Stomach (tissue), 4 donors: ENCODE measurements at regions not wholly inside any gene's neighbourhood (a gene's known extent, or its start where the extent isn't known, plus 50 kb on each side); places are given as distances from the start of the nearest gene placed in this dataset.

Source experiments
- EP300 ChIP-seq: sonication (generic); formaldehyde crosslinking; IDR thresholded peaks from one replicate; pipeline ENCODE4 v1.6.1; 2017; ENCODE audit warnings: antibody characterized with exemption
- POLR2A ChIP-seq, 4 donors: fragments of 450-650 bp; IDR thresholded peaks; one replicate each; pipeline ENCODE4 v1.6.1; 2016; ENCODE audit warnings: antibody characterized with exemption in 4 of 4, control low read depth in 2 of 4, mild to moderate bottlenecking in 1 of 4, moderate library complexity in 1 of 4
- POLR2AphosphoS5 ChIP-seq, 3 donors: sonication (generic); formaldehyde crosslinking; IDR thresholded peaks; one replicate each; pipeline ENCODE4 v1.6.1; 2016; ENCODE audit warnings: antibody characterized with exemption in 3 of 3
- TF ChIP-seq, protein P1 (sequence below), 7 experiments: fragments of 450-650 bp in 4 of 7; fragments of 200-600 bp in 3 of 7; sonication (generic) in 3 of 7; IDR thresholded peaks; one replicate each; pipeline ENCODE4 v1.5.1; 2016 to 2019; ENCODE audit warnings: antibody characterized with exemption in 7 of 7, control low read depth in 2 of 7, mild to moderate bottlenecking in 1 of 7

DNA sequence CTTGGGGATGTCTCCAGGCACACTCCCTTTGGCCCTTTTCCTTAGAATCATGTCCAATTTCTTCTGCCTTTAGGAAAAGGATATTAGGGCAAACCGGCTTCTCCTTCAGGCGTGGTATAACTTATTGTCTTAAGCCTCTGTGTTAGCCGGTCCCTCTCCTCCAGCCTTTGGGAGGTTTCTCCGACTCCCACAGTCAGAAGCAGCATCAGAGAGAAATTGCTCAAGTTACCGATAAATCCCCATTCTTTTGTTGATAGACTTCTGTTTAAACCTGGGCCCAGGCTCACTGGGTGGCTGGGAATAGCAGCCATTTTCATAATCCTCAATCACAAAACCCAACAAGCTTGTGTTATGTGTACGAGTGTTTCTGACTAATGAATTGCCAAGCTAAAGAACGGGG is 85.4 kb upstream of the KAZN start:
- TF ChIP-seq, protein P1, sequence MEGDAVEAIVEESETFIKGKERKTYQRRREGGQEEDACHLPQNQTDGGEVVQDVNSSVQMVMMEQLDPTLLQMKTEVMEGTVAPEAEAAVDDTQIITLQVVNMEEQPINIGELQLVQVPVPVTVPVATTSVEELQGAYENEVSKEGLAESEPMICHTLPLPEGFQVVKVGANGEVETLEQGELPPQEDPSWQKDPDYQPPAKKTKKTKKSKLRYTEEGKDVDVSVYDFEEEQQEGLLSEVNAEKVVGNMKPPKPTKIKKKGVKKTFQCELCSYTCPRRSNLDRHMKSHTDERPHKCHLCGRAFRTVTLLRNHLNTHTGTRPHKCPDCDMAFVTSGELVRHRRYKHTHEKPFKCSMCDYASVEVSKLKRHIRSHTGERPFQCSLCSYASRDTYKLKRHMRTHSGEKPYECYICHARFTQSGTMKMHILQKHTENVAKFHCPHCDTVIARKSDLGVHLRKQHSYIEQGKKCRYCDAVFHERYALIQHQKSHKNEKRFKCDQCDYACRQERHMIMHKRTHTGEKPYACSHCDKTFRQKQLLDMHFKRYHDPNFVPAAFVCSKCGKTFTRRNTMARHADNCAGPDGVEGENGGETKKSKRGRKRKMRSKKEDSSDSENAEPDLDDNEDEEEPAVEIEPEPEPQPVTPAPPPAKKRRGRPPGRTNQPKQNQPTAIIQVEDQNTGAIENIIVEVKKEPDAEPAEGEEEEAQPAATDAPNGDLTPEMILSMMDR (IDR thresholded peaks at IDR 0.05): no peak
- no peak for TF ChIP-seq POLR2A (IDR thresholded peaks at IDR 0.05)
- no peak for TF ChIP-seq POLR2AphosphoS5 (IDR thresholded peaks at IDR 0.05)
- no peak for TF ChIP-seq EP300
